HepG2 (cell line): ENCODE measurements at regions not wholly inside any gene's neighbourhood (a gene's known extent, or its start where the extent isn't known, plus 50 kb on each side); places are given as distances from the start of the nearest gene placed in this dataset.
A peak's percentile ranks its signal among the peaks of the same experiment; 100 is the strongest.

Source experiments
- ARID5B ChIP-seq: IDR thresholded peaks from 2 replicates; pipeline ENCODE4 v1.4.0; 2020; ENCODE audit warnings: mild to moderate bottlenecking, missing genetic modification reagents
- DNMT1 ChIP-seq: sonication (generic); formaldehyde crosslinking; IDR thresholded peaks from 2 replicates; pipeline ENCODE4 v1.5.1; 2020; ENCODE audit warnings: mild to moderate bottlenecking, missing genetic modification reagents
- KDM1A ChIP-seq: IDR thresholded peaks from 2 replicates; pipeline ENCODE4 v1.6.1; 2016; ENCODE audit warnings: missing compliant biosample characterization
- KDM5B ChIP-seq: sonication (generic); formaldehyde crosslinking; IDR thresholded peaks from 2 replicates; pipeline ENCODE4 v1.4.0; 2020; ENCODE audit warnings: missing genetic modification reagents, mild to moderate bottlenecking, borderline replicate concordance
- MTF2 ChIP-seq: sonication (generic); formaldehyde crosslinking; IDR thresholded peaks from 2 replicates; pipeline ENCODE4 v1.5.0; 2020; ENCODE audit warnings: missing genetic modification reagents, borderline replicate concordance
- NFIB ChIP-seq: sonication (generic); formaldehyde crosslinking; IDR thresholded peaks from 2 replicates; pipeline ENCODE4 v1.9.0; 2021; ENCODE audit warnings: missing genetic modification reagents, mild to moderate bottlenecking, borderline replicate concordance
- NR0B2 ChIP-seq: sonication (generic); formaldehyde crosslinking; IDR thresholded peaks from 2 replicates; pipeline ENCODE4 v1.4.0; 2020; ENCODE audit warnings: mild to moderate bottlenecking, missing genetic modification reagents
- RFXAP ChIP-seq: sonication (generic); formaldehyde crosslinking; IDR thresholded peaks from 2 replicates; pipeline ENCODE4 v1.4.0; 2020; ENCODE audit warnings: missing genetic modification reagents, borderline replicate concordance
- TBL1XR1 ChIP-seq: fragments of 150-350 bp; IDR thresholded peaks from 2 replicates; pipeline ENCODE4 v1.6.1; 2014; ENCODE audit warnings: borderline replicate concordance, low read length; ENCODE audit not compliant: partially characterized antibody
- TBX3 ChIP-seq: fragments of 450-650 bp; IDR thresholded peaks from 2 replicates; pipeline ENCODE4 v1.6.1; 2017; ENCODE audit warnings: antibody characterized with exemption, mild to moderate bottlenecking, inconsistent platforms, borderline replicate concordance
- THAP11 ChIP-seq: IDR thresholded peaks from 2 replicates; pipeline ENCODE4 v1.6.1; 2016; ENCODE audit warnings: missing biosample characterization, missing genetic modification reagents
- YEATS4 ChIP-seq: sonication (generic); formaldehyde crosslinking; IDR thresholded peaks from 2 replicates; pipeline ENCODE4 v1.4.0; 2020; ENCODE audit warnings: missing genetic modification reagents, borderline replicate concordance
- ZBTB21 ChIP-seq: sonication (generic); formaldehyde crosslinking; IDR thresholded peaks from 2 replicates; pipeline ENCODE4 v1.4.0; 2020; ENCODE audit warnings: missing genetic modification reagents
- ZBTB7B ChIP-seq: sonication (generic); formaldehyde crosslinking; IDR thresholded peaks from 2 replicates; pipeline ENCODE4 v1.4.0; 2020; ENCODE audit warnings: missing genetic modification reagents
- ZC3H4 ChIP-seq: sonication (generic); formaldehyde crosslinking; IDR thresholded peaks from 2 replicates; pipeline ENCODE4 v1.4.0; 2020; ENCODE audit warnings: missing genetic modification reagents, borderline replicate concordance
- ZNF136 ChIP-seq: sonication (generic); formaldehyde crosslinking; IDR thresholded peaks from 2 replicates; pipeline ENCODE4 v1.8.1; 2022; ENCODE audit warnings: low read depth, mild to moderate bottlenecking, moderate library complexity, missing genetic modification reagents
- ZNF567 ChIP-seq: sonication (generic); formaldehyde crosslinking; IDR thresholded peaks from 2 replicates; pipeline ENCODE4 v1.8.1; 2023; ENCODE audit warnings: mild to moderate bottlenecking, missing genetic modification reagents, borderline replicate concordance
- ZNF589 ChIP-seq: sonication (generic); formaldehyde crosslinking; conservative IDR thresholded peaks from 2 replicates; pipeline ENCODE4 v1.8.0; 2022; ENCODE audit warnings: mild to moderate bottlenecking, moderate library complexity, missing genetic modification reagents
- ZNF598 ChIP-seq: sonication (generic); formaldehyde crosslinking; IDR thresholded peaks from 2 replicates; pipeline ENCODE4 v1.5.1; 2020; ENCODE audit warnings: mild to moderate bottlenecking, missing genetic modification reagents, borderline replicate concordance
- ZNF652 ChIP-seq: IDR thresholded peaks from 2 replicates; pipeline ENCODE4 v1.6.1; 2016; ENCODE audit warnings: low read depth, borderline replicate concordance
- ZNF792 ChIP-seq: IDR thresholded peaks from 2 replicates; pipeline ENCODE4 v1.6.1; 2016
- TF ChIP-seq, protein P1 (sequence below): sonication (generic); formaldehyde crosslinking; IDR thresholded peaks from 2 replicates; pipeline ENCODE4 v1.8.0; 2022; ENCODE audit warnings: mild to moderate bottlenecking, missing genetic modification reagents; ENCODE audit not compliant: insufficient replicate concordance
- TF ChIP-seq, protein P2 (sequence below): sonication (generic); formaldehyde crosslinking; IDR thresholded peaks from 2 replicates; pipeline ENCODE4 v1.4.0; 2020; ENCODE audit warnings: missing genetic modification reagents

DNA sequence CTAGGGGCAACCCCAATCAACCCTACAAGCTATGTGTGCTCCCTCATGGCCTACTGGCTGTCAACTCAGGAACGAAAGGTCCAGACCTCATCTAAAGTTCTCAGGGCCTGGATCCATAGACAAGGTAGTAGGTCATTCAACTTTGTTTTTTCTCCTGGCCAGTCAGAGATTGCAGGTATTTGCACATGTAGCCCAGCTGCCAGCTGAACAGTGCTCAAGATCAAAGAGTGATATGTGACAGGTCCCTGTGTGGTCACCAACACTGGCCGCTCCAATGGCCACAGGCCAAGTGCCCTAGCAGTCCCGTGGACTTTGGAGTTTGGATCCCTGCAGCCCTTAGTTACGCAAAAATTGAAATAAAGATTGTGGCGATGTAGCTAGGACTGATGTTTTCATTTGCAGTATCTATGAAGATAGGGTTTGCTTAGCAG, 60.6 kb upstream of the ATXN1 start (continued):
- TF ChIP-seq ZNF652 (CRISPR knock-in tag) (no peak), ZNF567 (peak; percentile 51; the same call in 1 of the 2 replicates), ZNF598 (CRISPR knock-in tag) (peak; percentile 72; the same call in 1 of the 2 replicates), ZNF589 (0 out of 2 replicates have a peak, but pooled peaks have one; percentile 47), ARID5B (peak; percentile 100), MTF2 (CRISPR knock-in tag) (no peak), ZBTB21 (CRISPR knock-in tag) (peak; percentile 89), DNMT1 (peak; percentile 23; the same call in 1 of the 2 replicates), ZBTB7B (CRISPR knock-in tag) (peak; percentile 92), TBX3 (peak; percentile 91), ZNF792 (CRISPR knock-in tag) (peak; percentile 97), RFXAP (peak; percentile 94; the same call in 1 of the 2 replicates), KDM1A (CRISPR knock-in tag) (peak; percentile 96), THAP11 (peak; percentile 85), YEATS4 (peak; percentile 78), KDM5B (peak; percentile 71; the same call in 1 of the 2 replicates), ZC3H4 (CRISPR knock-in tag) (no peak), NFIB (CRISPR knock-in tag) (no peak; the same call in 1 of the 2 replicates), TBL1XR1 (peak; percentile 89), NR0B2 (CRISPR knock-in tag) (no peak), ZNF136 (CRISPR knock-in tag) (peak; percentile 75; the same call in 1 of the 2 replicates)
- TF ChIP-seq, protein P1, sequence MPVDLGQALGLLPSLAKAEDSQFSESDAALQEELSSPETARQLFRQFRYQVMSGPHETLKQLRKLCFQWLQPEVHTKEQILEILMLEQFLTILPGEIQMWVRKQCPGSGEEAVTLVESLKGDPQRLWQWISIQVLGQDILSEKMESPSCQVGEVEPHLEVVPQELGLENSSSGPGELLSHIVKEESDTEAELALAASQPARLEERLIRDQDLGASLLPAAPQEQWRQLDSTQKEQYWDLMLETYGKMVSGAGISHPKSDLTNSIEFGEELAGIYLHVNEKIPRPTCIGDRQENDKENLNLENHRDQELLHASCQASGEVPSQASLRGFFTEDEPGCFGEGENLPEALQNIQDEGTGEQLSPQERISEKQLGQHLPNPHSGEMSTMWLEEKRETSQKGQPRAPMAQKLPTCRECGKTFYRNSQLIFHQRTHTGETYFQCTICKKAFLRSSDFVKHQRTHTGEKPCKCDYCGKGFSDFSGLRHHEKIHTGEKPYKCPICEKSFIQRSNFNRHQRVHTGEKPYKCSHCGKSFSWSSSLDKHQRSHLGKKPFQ (CRISPR knock-in tag), result no peak
- TF ChIP-seq, protein P2, sequence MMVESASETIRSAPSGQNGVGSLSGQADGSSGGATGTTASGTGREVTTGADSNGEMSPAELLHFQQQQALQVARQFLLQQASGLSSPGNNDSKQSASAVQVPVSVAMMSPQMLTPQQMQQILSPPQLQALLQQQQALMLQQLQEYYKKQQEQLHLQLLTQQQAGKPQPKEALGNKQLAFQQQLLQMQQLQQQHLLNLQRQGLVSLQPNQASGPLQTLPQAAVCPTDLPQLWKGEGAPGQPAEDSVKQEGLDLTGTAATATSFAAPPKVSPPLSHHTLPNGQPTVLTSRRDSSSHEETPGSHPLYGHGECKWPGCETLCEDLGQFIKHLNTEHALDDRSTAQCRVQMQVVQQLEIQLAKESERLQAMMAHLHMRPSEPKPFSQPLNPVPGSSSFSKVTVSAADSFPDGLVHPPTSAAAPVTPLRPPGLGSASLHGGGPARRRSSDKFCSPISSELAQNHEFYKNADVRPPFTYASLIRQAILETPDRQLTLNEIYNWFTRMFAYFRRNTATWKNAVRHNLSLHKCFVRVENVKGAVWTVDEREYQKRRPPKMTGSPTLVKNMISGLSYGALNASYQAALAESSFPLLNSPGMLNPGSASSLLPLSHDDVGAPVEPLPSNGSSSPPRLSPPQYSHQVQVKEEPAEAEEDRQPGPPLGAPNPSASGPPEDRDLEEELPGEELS (CRISPR knock-in tag), result peak; percentile 89
